CD14-positive monocyte (primary cell): ENCODE measurements at regions not wholly inside any gene's neighbourhood (a gene's known extent, or its start where the extent isn't known, plus 50 kb on each side); places are given as distances from the start of the nearest gene placed in this dataset.

Experiments
- DNase-seq, 3 donors: peaks; one replicate each; pipeline ENCODE4 v3.0.0-alpha.2; 2011 to 2022
- H2AFZ ChIP-seq: 2 replicates; pipeline ENCODE4 v1.6.0; 2012; ENCODE audit warnings: mild to moderate bottlenecking, low read depth, low read length, inconsistent platforms; ENCODE audit not compliant: insufficient read depth, poor library complexity, severe bottlenecking
- H3K27ac ChIP-seq, 2 donors: 1 replicate in 1 of 2; 2 replicates in 1 of 2; pipeline ENCODE4 v1.5.1; 2012 to 2013; ENCODE audit warnings: low read length in 2 of 2, control low read depth in 1 of 2, inconsistent platforms in 1 of 2, low read depth in 1 of 2, mild to moderate bottlenecking in 1 of 2
- H3K27me3 ChIP-seq, 2 donors: one replicate each; pipeline versions ENCODE4 v1.6.0 to v1.6.1; 2011 to 2013; ENCODE audit warnings: low read length in 2 of 2; ENCODE audit not compliant: control insufficient read depth in 2 of 2, insufficient read depth in 2 of 2
- H3K36me3 ChIP-seq, 2 donors: replicated peaks in 1 of 2; 1 replicate in 1 of 2; 2 replicates in 1 of 2; pipeline versions ENCODE4 v1.5.1 to v1.6.1; 2012 to 2013; ENCODE audit warnings: low read length in 2 of 2, control low read depth in 1 of 2, inconsistent platforms in 1 of 2, mild to moderate bottlenecking in 1 of 2; ENCODE audit not compliant: insufficient read depth in 2 of 2, control insufficient read depth in 1 of 2
- H3K4me1 ChIP-seq, 2 donors: 1 replicate in 1 of 2; 2 replicates in 1 of 2; pipeline versions ENCODE4 v1.5.1 to v1.6.1; 2012 to 2013; ENCODE audit warnings: low read length in 2 of 2, control low read depth in 1 of 2, inconsistent platforms in 1 of 2, mild to moderate bottlenecking in 1 of 2, moderate library complexity in 1 of 2; ENCODE audit not compliant: insufficient read depth in 2 of 2, control insufficient read depth in 1 of 2
- H3K4me2 ChIP-seq: replicated peaks from 2 replicates; pipeline ENCODE3; 2012; ENCODE audit warnings: low read length, moderate library complexity, mild to moderate bottlenecking; ENCODE audit not compliant: poor library complexity, severe bottlenecking; ENCODE audit errors: extremely low read depth
- H3K4me3 ChIP-seq, 3 experiments: fragments of 200-600 bp in 1 of 3; sonication (generic) in 1 of 3; replicated peaks in 1 of 3; 1 replicate in 2 of 3; 2 replicates in 1 of 3; pipeline ENCODE4 v1.5.1; 2011 to 2013; ENCODE audit warnings: low read length in 3 of 3, mild to moderate bottlenecking in 3 of 3, control low read depth in 2 of 3, low read depth in 2 of 3, inconsistent platforms in 1 of 3, moderate library complexity in 1 of 3
- H3K79me2 ChIP-seq: 2 replicates; pipeline ENCODE4 v1.6.0; 2012; ENCODE audit warnings: mild to moderate bottlenecking, control low read depth, inconsistent platforms, low read length, moderate library complexity; ENCODE audit not compliant: insufficient read depth
- H3K9ac ChIP-seq: 2 replicates; pipeline ENCODE4 v1.6.0; 2017; ENCODE audit warnings: low read length, mild to moderate bottlenecking; ENCODE audit not compliant: insufficient read depth, poor library complexity, severe bottlenecking
- H3K9me3 ChIP-seq, 2 donors: replicated peaks in 1 of 2; 1 replicate in 1 of 2; 2 replicates in 1 of 2; pipeline versions ENCODE4 v1.5.1 to v1.6.1; 2012 to 2013; ENCODE audit warnings: low read length in 2 of 2, control low read depth in 1 of 2; ENCODE audit not compliant: control insufficient read depth in 1 of 2, insufficient read depth in 1 of 2
- H4K20me1 ChIP-seq: 2 replicates; pipeline ENCODE4 v1.6.0; 2012; ENCODE audit warnings: mild to moderate bottlenecking, low read length, control low read depth, moderate library complexity; ENCODE audit not compliant: insufficient read depth
- H3K27ac Mint-ChIP-seq, 7 donors: one replicate each; pipeline ENCODE4 v1.8.0; 2020; ENCODE audit warnings: mild to moderate bottlenecking in 7 of 7, mixed read lengths in 7 of 7, moderate library complexity in 6 of 7, inconsistent platforms in 2 of 7
- H3K27me3 Mint-ChIP-seq, 3 donors: one replicate each; pipeline ENCODE4 v1.8.0; 2021 to 2022; ENCODE audit warnings: low read depth in 3 of 3, mild to moderate bottlenecking in 3 of 3, mixed read lengths in 3 of 3, moderate library complexity in 3 of 3, inconsistent platforms in 1 of 3
- H3K36me3 Mint-ChIP-seq, 2 donors: one replicate each; pipeline ENCODE4 v1.8.0; 2020; ENCODE audit warnings: mixed read lengths in 2 of 2, inconsistent platforms in 1 of 2, mild to moderate bottlenecking in 1 of 2
- H3K4me1 Mint-ChIP-seq: one replicate; pipeline ENCODE4 v1.8.0; 2020; ENCODE audit warnings: mild to moderate bottlenecking, mixed read lengths
- H3K4me3 Mint-ChIP-seq, 2 donors: one replicate each; pipeline ENCODE4 v1.8.0; 2020; ENCODE audit warnings: mild to moderate bottlenecking in 2 of 2, mixed read lengths in 2 of 2, moderate library complexity in 1 of 2
- H3K9me3 Mint-ChIP-seq, 7 donors: one replicate each; pipeline ENCODE4 v1.8.0; 2020 to 2022; ENCODE audit warnings: mixed read lengths in 7 of 7, mild to moderate bottlenecking in 6 of 7, moderate library complexity in 6 of 7, inconsistent platforms in 2 of 7
- CTCF ChIP-seq: fragments of 200-600 bp; IDR thresholded peaks from one replicate; pipeline ENCODE4 v1.8.0; 2022; ENCODE audit warnings: antibody characterized with exemption, mild to moderate bottlenecking
- WGBS: methylation state at CpG from one replicate; pipeline ENCODE4 v1.1.5; 2013; ENCODE audit warnings: missing lambda C conversion rate; ENCODE audit not compliant: insufficient coverage; 5-methylcytosine and 5-hydroxymethylcytosine counted together
- intact Hi-C, 2 donors: fragments of 100-400 bp; cut with micrococcal nuclease; formaldehyde crosslinking; loops; one replicate each; pipeline versions ENCODE4 v1.15.0 to v1.15.1; 2023

GRCh38 chr16:54381601-54382313, 95.2 kb upstream of the IRX3 start:
- H3K4me1 ChIP-seq, result no peaks in the 10 kb centered on the region
- no peak overlapping the region for H2AFZ ChIP-seq
- no peak for TF ChIP-seq CTCF
- H3K27ac Mint-ChIP-seq, result no peak overlapping the region
- H3K9me3 ChIP-seq, result peaks cover 4% of the 10 kb centered on the region in 2 donors
- no peak overlapping the region for H3K4me3 Mint-ChIP-seq
- DNase-seq, result no peak
- H3K27ac ChIP-seq, result no peak overlapping the region
- H3K4me1 Mint-ChIP-seq, result no peaks in the 10 kb centered on the region
- H3K27me3 ChIP-seq, result peaks cover 2 to 13% of the 10 kb centered on the region in 2 donors
- no peaks in the 10 kb centered on the region for H3K36me3 Mint-ChIP-seq
- no peaks in the 10 kb centered on the region for H3K79me2 ChIP-seq
- H3K36me3 ChIP-seq, result no peaks in the 10 kb centered on the region
- WGBS, result 80% methylated on average over 2 of the region's 12 CpGs
- peaks cover 7 to 35% (median 22%) of the 10 kb centered on the region in 7 donors for H3K9me3 Mint-ChIP-seq
- no peak overlapping the region for H3K4me2 ChIP-seq
- H3K9ac ChIP-seq, result no peak overlapping the region
- H3K4me3 ChIP-seq, result no peak overlapping the region
- H4K20me1 ChIP-seq, result no peaks in the 10 kb centered on the region
- intact Hi-C loops, result no loop called here
- H3K27me3 Mint-ChIP-seq, result peaks cover 27 to 48% (median 35%) of the 10 kb centered on the region in 3 donors

GRCh38 chr16:54375071-54375470, 88.5 kb upstream of the IRX3 start:
- no peaks in the 10 kb centered on the region for H3K79me2 ChIP-seq
- WGBS, result 26% methylated on average over 7 of the region's 8 CpGs
- intact Hi-C loops, result no loop called here
- Mint-ChIP-seq H3K27me3 (peaks cover 72 to 90% (median 85%) of the 10 kb centered on the region in 3 donors), H3K9me3 (peaks cover 4 to 25% (median 13%) of the 10 kb centered on the region in 7 donors), H3K36me3 (no peaks in the 10 kb centered on the region), H3K4me1 (peaks cover 26% of the 10 kb centered on the region), H3K27ac (no peak overlapping the region), H3K4me3 (peak overlapping the region in 1 of 2 donors; percentile 32)
- H3K9me3 ChIP-seq, result peaks cover 0 to 7% of the 10 kb centered on the region in 2 donors
- H3K4me2 ChIP-seq, result no peak overlapping the region
- H3K36me3 ChIP-seq, result no peaks in the 10 kb centered on the region
- H3K27me3 ChIP-seq, result peaks cover 25 to 64% of the 10 kb centered on the region in 2 donors
- peaks cover 13 to 14% of the 10 kb centered on the region in 2 donors for H3K4me1 ChIP-seq
- DNase-seq, result no peak
- no peak overlapping the region for H3K27ac ChIP-seq
- H4K20me1 ChIP-seq, result no peaks in the 10 kb centered on the region
- H3K4me3 ChIP-seq, result no peak overlapping the region
- no peak overlapping the region for H3K9ac ChIP-seq
- no peak for TF ChIP-seq CTCF
- no peak overlapping the region for H2AFZ ChIP-seq
